Gastroesophageal sphincter (tissue), 3 donors: ENCODE measurements at regions not wholly inside any gene's neighbourhood (a gene's known extent, or its start where the extent isn't known, plus 50 kb on each side); places are given as distances from the start of the nearest gene placed in this dataset.
"Not testable (repeated sequence)": the region's sequence is repeated elsewhere in the genome, so short reads cannot be mapped to it uniquely, and the experiment has no call there.

Experiments
- CTCF ChIP-seq, 4 experiments: fragments of 200-600 bp in 2 of 4; fragments of 450-650 bp in 2 of 4; sonication (generic) in 1 of 4; IDR thresholded peaks; one replicate each; pipeline ENCODE4 v1.5.1; 2017 to 2019; ENCODE audit warnings: antibody characterized with exemption in 4 of 4, mild to moderate bottlenecking in 2 of 4, moderate library complexity in 2 of 4
- EP300 ChIP-seq: sonication (generic); formaldehyde crosslinking; IDR thresholded peaks from one replicate; pipeline ENCODE4 v1.6.1; 2017; ENCODE audit warnings: antibody characterized with exemption, mild to moderate bottlenecking
- POLR2A ChIP-seq, 2 donors: fragments of 450-650 bp; IDR thresholded peaks; one replicate each; pipeline ENCODE4 v1.6.1; 2017; ENCODE audit warnings: antibody characterized with exemption in 2 of 2, mild to moderate bottlenecking in 2 of 2, moderate library complexity in 1 of 2
- POLR2AphosphoS5 ChIP-seq: sonication (generic); formaldehyde crosslinking; IDR thresholded peaks from one replicate; pipeline ENCODE4 v1.6.1; 2017; ENCODE audit warnings: antibody characterized with exemption

- TF ChIP-seq POLR2A (IDR thresholded peaks at IDR 0.05); CTCF (IDR thresholded peaks at IDR 0.05); POLR2AphosphoS5; EP300: not testable (repeated sequence)
Observed at GRCh38 chr10:27315082-27315481, 74.5 kb upstream of the ACBD5 start.
